ENCODE measurements at regions not wholly inside any gene's neighbourhood (a gene's known extent, or its start where the extent isn't known, plus 50 kb on each side); places are given as distances from the start of the nearest gene placed in this dataset.

DNA sequence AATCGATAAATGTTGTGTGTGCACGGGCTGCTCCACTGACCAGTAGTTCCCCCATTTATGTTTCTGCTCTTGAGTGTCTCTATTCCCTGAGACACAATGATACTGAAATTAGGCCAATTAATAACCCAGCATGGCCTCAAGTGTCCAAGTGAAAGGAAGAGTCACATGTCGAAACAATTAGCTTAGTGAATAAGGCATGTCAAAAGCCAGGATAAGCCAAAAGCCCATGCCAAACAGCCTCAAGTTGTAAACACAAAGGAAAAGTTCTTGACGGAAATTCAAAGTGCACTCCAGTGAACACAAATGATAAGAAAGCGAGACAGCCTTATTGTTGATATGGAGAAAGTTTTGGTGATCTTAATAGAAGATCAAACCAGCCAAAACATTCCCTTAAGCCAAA is 167.1 kb upstream of the C1QTNF7 start:
- ChIA-PET CTCF (no interaction called here), POLR2A (no interaction called here)
- no peak for DNase-seq (ENCODE audit: low read depth)
- TF ChIP-seq CTCF (IDR thresholded peaks at IDR 0.05; ENCODE audit: insufficient read depth, low read depth, low read length), result no peak
- Histone ChIP-seq H3K27me3 (ENCODE audit: control insufficient read depth, insufficient read depth, low read length) (0 out of 2 replicates have a peak, but pooled peaks cover 1% of the 10 kb centered on the region), H3K4me3 (ENCODE audit: low read depth, low read length) (no peak overlapping the region), H3K36me3 (ENCODE audit: control insufficient read depth, insufficient read depth, low read length) (no peaks in the 10 kb centered on the region)

- H3K36me3 ChIP-seq (ENCODE audit: control insufficient read depth, insufficient read depth, low read length), result no peaks in the 10 kb centered on the region
- ChIA-PET CTCF (no interaction called here), POLR2A (no interaction called here)
- no peak for DNase-seq (ENCODE audit: low read depth)
- H3K4me3 ChIP-seq (ENCODE audit: low read depth, low read length), result no peak overlapping the region
- H3K27me3 ChIP-seq (ENCODE audit: control insufficient read depth, insufficient read depth, low read length), result 0 out of 2 replicates have a peak, but pooled peaks cover 1% of the 10 kb centered on the region
- TF ChIP-seq CTCF (IDR thresholded peaks at IDR 0.05; ENCODE audit: insufficient read depth, low read depth, low read length), result no peak
These were observed 165.4 kb upstream of the C1QTNF7 start for GRCh38 chr4:15262396-15262795.

DNA sequence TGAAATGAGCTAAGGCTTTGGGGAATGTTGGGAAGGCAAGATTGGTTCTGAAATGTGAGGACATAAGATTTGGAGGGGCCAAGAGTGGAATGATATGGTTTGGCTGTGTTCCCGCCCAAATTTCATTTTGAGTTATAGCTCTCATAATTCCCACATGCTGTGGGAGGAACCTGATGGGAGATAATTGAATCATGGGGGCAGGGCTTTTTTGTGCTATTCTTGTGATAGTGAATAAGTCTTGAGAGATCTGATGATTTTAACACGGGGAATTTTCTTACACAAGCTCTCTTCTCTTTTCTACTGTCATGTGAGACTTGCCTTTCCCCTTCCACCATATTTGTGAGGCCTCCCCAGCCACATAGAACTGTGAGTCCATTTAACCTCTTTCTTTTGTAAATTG is 157.6 kb upstream of the C1QTNF7 start:
- Histone ChIP-seq H3K4me3 (ENCODE audit: low read depth, low read length) (no peak overlapping the region), H3K27me3 (ENCODE audit: control insufficient read depth, insufficient read depth, low read length) (no peaks in the 10 kb centered on the region), H3K36me3 (ENCODE audit: control insufficient read depth, insufficient read depth, low read length) (no peaks in the 10 kb centered on the region)
- POLR2A ChIA-PET, result no interaction called here
- TF ChIP-seq CTCF (IDR thresholded peaks at IDR 0.05; ENCODE audit: insufficient read depth, low read depth, low read length), result no peak
- CTCF ChIA-PET, result no interaction called here
- DNase-seq (ENCODE audit: low read depth), result no peak

GRCh38 chr4:15286041-15286440 is 141.8 kb upstream of the C1QTNF7 start:
- no peaks in the 10 kb centered on the region for H3K36me3 ChIP-seq (ENCODE audit: control insufficient read depth, insufficient read depth, low read length)
- POLR2A ChIA-PET, result no interaction called here
- CTCF ChIA-PET, result no interaction called here
- H3K27me3 ChIP-seq (ENCODE audit: control insufficient read depth, insufficient read depth, low read length), result no peaks in the 10 kb centered on the region; the same call in 1 of the 2 replicates
- no peak for TF ChIP-seq CTCF (IDR thresholded peaks at IDR 0.05; ENCODE audit: insufficient read depth, low read depth, low read length)
- H3K4me3 ChIP-seq (ENCODE audit: low read depth, low read length), result no peak overlapping the region
- DNase-seq (ENCODE audit: low read depth), result no peak

GRCh38 chr4:15291122-15291521 is 136.7 kb upstream of the C1QTNF7 start:
- ChIA-PET POLR2A (no interaction called here), CTCF (interaction anchor here (1.3 to 1.5 kb wide), 2 partner anchors 17 to 166 kb away, joined by 3 read pairs; no protein-coding TSS in a partner anchor)
- no peak for DNase-seq (ENCODE audit: low read depth)
- H3K36me3 ChIP-seq (ENCODE audit: control insufficient read depth, insufficient read depth, low read length), result no peaks in the 10 kb centered on the region
- TF ChIP-seq CTCF (IDR thresholded peaks at IDR 0.05; ENCODE audit: insufficient read depth, low read depth, low read length), result no peak
- H3K4me3 ChIP-seq (ENCODE audit: low read depth, low read length), result no peak overlapping the region
- no peaks in the 10 kb centered on the region; the same call in 1 of the 2 replicates for H3K27me3 ChIP-seq (ENCODE audit: control insufficient read depth, insufficient read depth, low read length)

Data from BJ (cell line).